Keratinocyte (primary cell): ENCODE measurements at regions not wholly inside any gene's neighbourhood (a gene's known extent, or its start where the extent isn't known, plus 50 kb on each side); places are given as distances from the start of the nearest gene placed in this dataset.

Experiments used
- DNase-seq: peaks from one replicate; pipeline ENCODE4 v3.0.0-alpha.2; 2011; ENCODE audit warnings: low read depth, missing footprints, low spot score
- FAIRE-seq: peaks from 2 replicates; lab custom pipeline; 2011; peaks lifted over from hg19 to GRCh38; lab: Jason Lieb, UNC
- H2AFZ ChIP-seq: 2 replicates; pipeline ENCODE4 v1.6.0; 2012; ENCODE audit warnings: low read length, control low read depth, inconsistent platforms; ENCODE audit not compliant: control insufficient read depth
- H3K27ac ChIP-seq: 2 replicates; pipeline ENCODE4 v1.5.1; 2011; ENCODE audit warnings: low read length; ENCODE audit not compliant: control insufficient read depth, insufficient read depth
- H3K27me3 ChIP-seq: 3 replicates; pipeline ENCODE4 v1.6.0; 2011; ENCODE audit warnings: low read length; ENCODE audit not compliant: control insufficient read depth, insufficient read depth; ENCODE audit errors: extremely low read depth
- H3K36me3 ChIP-seq, 2 experiments: 2 replicates in 1 of 2; 3 replicates in 1 of 2; pipeline ENCODE4 v1.5.1; 2011; ENCODE audit warnings: low read length in 2 of 2, mild to moderate bottlenecking in 1 of 2; ENCODE audit not compliant: control insufficient read depth in 2 of 2, insufficient read depth in 2 of 2; ENCODE audit errors: extremely low read depth in 1 of 2
- H3K4me1 ChIP-seq: 3 replicates; pipeline ENCODE4 v1.5.1; 2011; ENCODE audit warnings: low read length; ENCODE audit not compliant: control insufficient read depth, insufficient read depth; ENCODE audit errors: extremely low read depth
- H3K4me2 ChIP-seq: 3 replicates; pipeline ENCODE4 v1.6.0; 2011; ENCODE audit warnings: low read depth, low read length; ENCODE audit not compliant: control insufficient read depth, insufficient read depth; ENCODE audit errors: extremely low read depth
- H3K4me3 ChIP-seq, 3 experiments: fragments of 200-600 bp in 1 of 3; sonication (generic) in 1 of 3; 2 replicates in 2 of 3; 3 replicates in 1 of 3; pipeline ENCODE4 v1.5.1; 2011 to 2016; ENCODE audit warnings: low read length in 3 of 3, mild to moderate bottlenecking in 3 of 3, control low read depth in 2 of 3, inconsistent platforms in 1 of 3, low read depth in 1 of 3, mixed read lengths in 1 of 3, mixed run types in 1 of 3, moderate library complexity in 1 of 3; ENCODE audit not compliant: control insufficient read depth in 2 of 3, insufficient read depth in 2 of 3; ENCODE audit errors: extremely low read depth in 1 of 3
- H3K79me2 ChIP-seq: 2 replicates; pipeline ENCODE4 v1.6.0; 2012; ENCODE audit warnings: low read length; ENCODE audit not compliant: control insufficient read depth, insufficient read depth
- H3K9ac ChIP-seq: 3 replicates; pipeline ENCODE4 v1.6.0; 2011; ENCODE audit warnings: low read length; ENCODE audit not compliant: control insufficient read depth, insufficient read depth; ENCODE audit errors: extremely low read depth
- H3K9me1 ChIP-seq: 3 replicates; pipeline ENCODE4 v1.6.0; 2011; ENCODE audit warnings: low read length; ENCODE audit not compliant: control insufficient read depth, insufficient read depth; ENCODE audit errors: extremely low read depth
- H3K9me3 ChIP-seq: 2 replicates; pipeline ENCODE4 v1.5.1; 2012; ENCODE audit warnings: low read depth, low read length; ENCODE audit not compliant: control insufficient read depth
- H4K20me1 ChIP-seq: 3 replicates; pipeline ENCODE4 v1.6.0; 2011; ENCODE audit warnings: low read length; ENCODE audit not compliant: control insufficient read depth, insufficient read depth; ENCODE audit errors: extremely low read depth
- CTCF ChIP-seq, 3 experiments: IDR thresholded peaks in 1 of 3; conservative IDR thresholded peaks in 1 of 3; optimal IDR thresholded peaks in 1 of 3; 2 replicates in 2 of 3; 3 replicates in 1 of 3; pipeline versions ENCODE3 to v1.5.1; 2011; ENCODE audit warnings: low read length in 3 of 3, mild to moderate bottlenecking in 3 of 3, moderate library complexity in 2 of 3, control low read depth in 1 of 3, inconsistent platforms in 1 of 3; ENCODE audit not compliant: insufficient read depth in 2 of 3; ENCODE audit errors: extremely low read depth in 1 of 3
- EZH2 ChIP-seq: IDR thresholded peaks from one replicate; pipeline ENCODE4 v1.6.1; 2012; ENCODE audit warnings: inconsistent platforms, mild to moderate bottlenecking, low read length, moderate library complexity
- dilution Hi-C: fragments of 300-500 bp; cut with MboI; formaldehyde crosslinking; loops from one replicate; pipeline ENCODE4 v1.7.0; 2020; ENCODE audit warnings: low sequenced_read_pairs; ENCODE audit not compliant: extremely low pct_ligation_motif_present

GRCh38 chr3:193078996-193079753, 161.5 kb upstream of the MB21D2 start:
- no peak for TF ChIP-seq EZH2
- no peak for TF ChIP-seq CTCF (optimal IDR thresholded peaks at IDR 0.05 in 1 of 3, IDR thresholded peaks at IDR 0.05 in 1 of 3, conservative IDR thresholded peaks at IDR 0.05 in 1 of 3; ENCODE audit: extremely low read depth in 1 of 3, insufficient read depth in 2 of 3, low read length in 3 of 3)
- dilution Hi-C loops = no loop called here

GRCh38 chr3:193080821-193081365, 160.1 kb upstream of the PLAAT1 start:
- no peaks in the 10 kb centered on the region for H3K79me2 ChIP-seq
- H3K27me3 ChIP-seq = no peaks in the 10 kb centered on the region
- H3K27ac ChIP-seq = no peak overlapping the region
- dilution Hi-C loops = no loop called here
- no peaks in the 10 kb centered on the region for H3K9me3 ChIP-seq
- H3K4me1 ChIP-seq = no peaks in the 10 kb centered on the region
- no peaks in the 10 kb centered on the region for H3K36me3 ChIP-seq
- no peak overlapping the region for H3K4me2 ChIP-seq
- TF ChIP-seq EZH2 (no peak), CTCF (optimal IDR thresholded peaks at IDR 0.05 in 1 of 3, IDR thresholded peaks at IDR 0.05 in 1 of 3, conservative IDR thresholded peaks at IDR 0.05 in 1 of 3; ENCODE audit: extremely low read depth in 1 of 3, insufficient read depth in 2 of 3, low read length in 3 of 3) (no peak)
- no peak for FAIRE-seq
- H3K9me1 ChIP-seq = no peaks in the 10 kb centered on the region
- H4K20me1 ChIP-seq = no peaks in the 10 kb centered on the region
- H2AFZ ChIP-seq = no peak overlapping the region
- no peak overlapping the region for H3K9ac ChIP-seq
- no peak for DNase-seq
- no peak overlapping the region for H3K4me3 ChIP-seq

More at GRCh38 chr3:193078996-193079753, 161.5 kb upstream of the MB21D2 start:
- no peaks in the 10 kb centered on the region for H3K9me1 ChIP-seq
- FAIRE-seq = no peak
- H2AFZ ChIP-seq = no peak overlapping the region
- H3K9me3 ChIP-seq = no peaks in the 10 kb centered on the region
- no peak for DNase-seq
- H3K9ac ChIP-seq = no peak overlapping the region
- H3K4me1 ChIP-seq = no peaks in the 10 kb centered on the region
- no peak overlapping the region for H3K4me3 ChIP-seq
- H3K27me3 ChIP-seq = no peaks in the 10 kb centered on the region
- H3K4me2 ChIP-seq = no peak overlapping the region
- H3K79me2 ChIP-seq = no peaks in the 10 kb centered on the region
- H3K27ac ChIP-seq = no peak overlapping the region
- no peaks in the 10 kb centered on the region for H4K20me1 ChIP-seq
- H3K36me3 ChIP-seq = no peaks in the 10 kb centered on the region
